Spinal cord (tissue), 9 donors: ENCODE measurements at regions not wholly inside any gene's neighbourhood (a gene's known extent, or its start where the extent isn't known, plus 50 kb on each side); places are given as distances from the start of the nearest gene placed in this dataset.

ENCODE experiments used
- DNase-seq, 6 donors: peaks; one replicate each; pipeline versions ENCODE4 v3.0.0 to v3.0.0-alpha.2; 2013 to 2015; ENCODE audit warnings: low spot score in 6 of 6, low read depth in 4 of 6
- H3K27ac ChIP-seq: one replicate; pipeline ENCODE4 v1.5.1; 2013; ENCODE audit warnings: low read depth, low read length, control low read depth
- H3K27me3 ChIP-seq: one replicate; pipeline ENCODE4 v1.6.1; 2013; ENCODE audit warnings: low read length; ENCODE audit not compliant: control insufficient read depth, insufficient read depth
- H3K36me3 ChIP-seq: one replicate; pipeline ENCODE4 v1.6.1; 2013; ENCODE audit warnings: low read length; ENCODE audit not compliant: control insufficient read depth, insufficient read depth
- H3K4me1 ChIP-seq: one replicate; pipeline ENCODE4 v1.6.1; 2013; ENCODE audit warnings: low read length; ENCODE audit not compliant: control insufficient read depth, insufficient read depth
- H3K4me3 ChIP-seq: one replicate; pipeline ENCODE4 v1.5.1; 2013; ENCODE audit warnings: low read depth, low read length, control low read depth
- H3K9me3 ChIP-seq: one replicate; pipeline ENCODE4 v1.6.1; 2013; ENCODE audit warnings: low read length; ENCODE audit not compliant: control insufficient read depth, insufficient read depth
- WGBS: methylation state at CpG from one replicate; pipeline ENCODE4 v1.1.5; 2013; ENCODE audit warnings: missing lambda C conversion rate; ENCODE audit not compliant: insufficient coverage; 5-methylcytosine and 5-hydroxymethylcytosine counted together
- donor health status: healthy.

GRCh38 chr1:218996362-218996761, 177.3 kb upstream of the LYPLAL1 start:
- no peak for DNase-seq
- Histone ChIP-seq H3K4me1 (no peaks in the 10 kb centered on the region), H3K36me3 (no peaks in the 10 kb centered on the region)

GRCh38 chr1:219000005-219000404, 173.7 kb upstream of the LYPLAL1 start:
- Histone ChIP-seq H3K4me3 (no peak overlapping the region), H3K27me3 (no peaks in the 10 kb centered on the region), H3K4me1 (no peaks in the 10 kb centered on the region), H3K36me3 (no peaks in the 10 kb centered on the region), H3K9me3 (no peaks in the 10 kb centered on the region), H3K27ac (no peak overlapping the region)
- DNase-seq = no peak
- no CpG with 5 or more reads among the region's 1 CpG for WGBS

More at GRCh38 chr1:218996362-218996761, 177.3 kb upstream of the LYPLAL1 start:
- Histone ChIP-seq H3K4me3 (no peak overlapping the region), H3K27ac (no peak overlapping the region), H3K9me3 (no peaks in the 10 kb centered on the region), H3K27me3 (no peaks in the 10 kb centered on the region)

GRCh38 chr1:219000631-219001030, 173.0 kb upstream of the LYPLAL1 start:
- Histone ChIP-seq H3K27ac (no peak overlapping the region), H3K4me3 (no peak overlapping the region), H3K9me3 (peaks cover 3% of the 10 kb centered on the region), H3K4me1 (no peaks in the 10 kb centered on the region), H3K27me3 (no peaks in the 10 kb centered on the region), H3K36me3 (no peaks in the 10 kb centered on the region)
- no CpG with 5 or more reads among the region's 1 CpG for WGBS
- DNase-seq = no peak

GRCh38 chr1:219010720-219011119, 163.0 kb upstream of the LYPLAL1 start:
- no peak for DNase-seq
- Histone ChIP-seq H3K9me3 (peaks cover 2% of the 10 kb centered on the region), H3K27me3 (no peaks in the 10 kb centered on the region), H3K4me1 (no peaks in the 10 kb centered on the region), H3K27ac (no peak overlapping the region), H3K36me3 (no peaks in the 10 kb centered on the region), H3K4me3 (no peak overlapping the region)
- 100% methylated on average over 2 of the region's 2 CpGs for WGBS

- Histone ChIP-seq H3K27ac (no peak overlapping the region), H3K4me3 (no peak overlapping the region), H3K9me3 (no peaks in the 10 kb centered on the region), H3K4me1 (no peaks in the 10 kb centered on the region), H3K36me3 (no peaks in the 10 kb centered on the region), H3K27me3 (no peaks in the 10 kb centered on the region)
- no peak for DNase-seq
- 100% methylated on average over 1 of the region's 2 CpGs for WGBS
Measured at GRCh38 chr1:219020386-219020785, 153.3 kb upstream of the LYPLAL1 start.

GRCh38 chr1:219020846-219021245, 152.8 kb upstream of the LYPLAL1 start:
- no peak overlapping the region for H3K4me3 ChIP-seq
- no peaks in the 10 kb centered on the region for H3K27me3 ChIP-seq

GRCh38 chr1:219027146-219027673, 146.5 kb upstream of the LYPLAL1 start:
- Histone ChIP-seq H3K9me3 (no peaks in the 10 kb centered on the region), H3K4me1 (no peaks in the 10 kb centered on the region), H3K36me3 (no peaks in the 10 kb centered on the region), H3K27ac (no peak overlapping the region), H3K4me3 (no peak overlapping the region), H3K27me3 (no peaks in the 10 kb centered on the region)
- WGBS = 89% methylated on average over 1 of the region's 4 CpGs
- DNase-seq = no peak

More at GRCh38 chr1:219020846-219021245, 152.8 kb upstream of the LYPLAL1 start:
- Histone ChIP-seq H3K4me1 (no peaks in the 10 kb centered on the region), H3K27ac (no peak overlapping the region), H3K36me3 (no peaks in the 10 kb centered on the region), H3K9me3 (no peaks in the 10 kb centered on the region)
- no peak for DNase-seq

GRCh38 chr1:219031809-219032208, 141.9 kb upstream of the LYPLAL1 start:
- Histone ChIP-seq H3K27ac (no peak overlapping the region), H3K36me3 (no peaks in the 10 kb centered on the region)

GRCh38 chr1:219038398-219038797, 135.3 kb upstream of the LYPLAL1 start:
- Histone ChIP-seq H3K9me3 (no peaks in the 10 kb centered on the region), H3K36me3 (no peaks in the 10 kb centered on the region), H3K4me3 (no peak overlapping the region), H3K27ac (no peak overlapping the region), H3K27me3 (no peaks in the 10 kb centered on the region), H3K4me1 (no peaks in the 10 kb centered on the region)
- 100% methylated on average over 2 of the region's 2 CpGs for WGBS
- DNase-seq = no peak

More at GRCh38 chr1:219031809-219032208, 141.9 kb upstream of the LYPLAL1 start:
- Histone ChIP-seq H3K4me1 (no peaks in the 10 kb centered on the region), H3K9me3 (no peaks in the 10 kb centered on the region), H3K4me3 (no peak overlapping the region), H3K27me3 (no peaks in the 10 kb centered on the region)
- DNase-seq = no peak

GRCh38 chr1:219039017-219039681, 134.5 kb upstream of the LYPLAL1 start:
- Histone ChIP-seq H3K4me1 (no peaks in the 10 kb centered on the region), H3K9me3 (no peaks in the 10 kb centered on the region), H3K4me3 (no peak overlapping the region), H3K27me3 (no peaks in the 10 kb centered on the region), H3K27ac (no peak overlapping the region), H3K36me3 (no peaks in the 10 kb centered on the region)
- DNase-seq = no peak
- WGBS = 92% methylated on average over 6 of the region's 8 CpGs
